ENCODE measurements at regions not wholly inside any gene's neighbourhood (a gene's known extent, or its start where the extent isn't known, plus 50 kb on each side); places are given as distances from the start of the nearest gene placed in this dataset.
A peak's percentile ranks its signal among the peaks of the same experiment; 100 is the strongest.

GRCh38 chr5:124628721-124629596 is 117.5 kb downstream of the ZNF608 start:
- H2BK5ac ChIP-seq (ENCODE audit: insufficient read length, low read length): no peak overlapping the region
- no peaks in the 10 kb centered on the region; the same call in 1 of the 2 replicates for H3K27me3 Mint-ChIP-seq (ENCODE audit: low read depth)
- H4K91ac ChIP-seq (ENCODE audit: insufficient read length, low read depth, low read length): no peak overlapping the region
- H3K79me1 ChIP-seq (ENCODE audit: insufficient read depth, low read depth, low read length, poor library complexity, severe bottlenecking): no peaks in the 10 kb centered on the region
- no peak overlapping the region for H3K56ac ChIP-seq (ENCODE audit: insufficient read length, low read depth, low read length)
- H3K4me2 ChIP-seq (ENCODE audit: insufficient read depth, insufficient read length, low read length): no peak overlapping the region
- H3K9ac ChIP-seq (ENCODE audit: extremely low read depth, insufficient read length, low read length): no peak overlapping the region
- H3K79me2 ChIP-seq (ENCODE audit: insufficient read depth, low read length): no peaks in the 10 kb centered on the region
- H3K23me2 ChIP-seq (ENCODE audit: insufficient read length, low read depth, low read length, poor library complexity, severe bottlenecking): no peaks in the 10 kb centered on the region
- peaks cover 2% of the 10 kb centered on the region; the same call in 1 of the 2 replicates for H3K4me1 ChIP-seq (ENCODE audit: insufficient read depth, low read length)
- no peak overlapping the region for H4K5ac ChIP-seq (ENCODE audit: insufficient read length, low read depth, low read length)
- no peak overlapping the region for H2BK12ac ChIP-seq (ENCODE audit: insufficient read length, low read depth, low read length)
- no peak overlapping the region for H3K18ac ChIP-seq (ENCODE audit: insufficient read length, low read depth, low read length)
- no peaks in the 10 kb centered on the region; a peak in 1 of 5 replicates for H3K9me3 Mint-ChIP-seq
- no peak overlapping the region for H2BK120ac ChIP-seq (ENCODE audit: low read depth, low read length, poor library complexity, severe bottlenecking)
- H2BK15ac ChIP-seq (ENCODE audit: low read depth, low read length): no peak overlapping the region
- TF ChIP-seq CTCF (conservative IDR thresholded peaks at IDR 0.05): no peak
- H3K4me3 Mint-ChIP-seq: no peak overlapping the region
- no peaks in the 10 kb centered on the region for H3K27me3 ChIP-seq (ENCODE audit: insufficient read depth, low read length)
- H3K9me3 ChIP-seq (ENCODE audit: control insufficient read depth, low read depth, low read length): no peaks in the 10 kb centered on the region
- H3K4ac ChIP-seq (ENCODE audit: low read depth, low read length): no peak overlapping the region
- peak; percentile 76 for DNase-seq
- no peak overlapping the region for H2AK5ac ChIP-seq (ENCODE audit: insufficient read length, low read length)
- no peak overlapping the region for H2AFZ ChIP-seq (ENCODE audit: low read length)
- no peak overlapping the region for H3K23ac ChIP-seq (ENCODE audit: insufficient read length, low read depth, low read length)
- H3K27ac ChIP-seq (ENCODE audit: insufficient read length, low read depth, low read length): no peak overlapping the region
- H3K27ac Mint-ChIP-seq: peak overlapping the region in 2 of 3 experiments; percentile 21 to 85; a peak in 2 of 7 replicates
- no peak overlapping the region for H4K8ac ChIP-seq (replicated peaks; ENCODE audit: insufficient read length, low read depth, low read length)
- H2BK20ac ChIP-seq (ENCODE audit: low read depth, low read length, poor library complexity, severe bottlenecking): no peak overlapping the region
- H4K20me1 ChIP-seq (ENCODE audit: control insufficient read depth, insufficient read depth, insufficient read length): no peaks in the 10 kb centered on the region
- H3K36me3 Mint-ChIP-seq (ENCODE audit: insufficient read depth in 1 of 3, low read depth in 3 of 3): peaks cover 13 to 24% (median 21%) of the 10 kb centered on the region in 3 experiments; a peak in 6 of 7 replicates
- no peak overlapping the region for H3T11ph ChIP-seq (ENCODE audit: low read length)
- no CpG with 5 or more reads among the region's 17 CpGs for WGBS (ENCODE audit: extremely low coverage, insufficient read length, low lambda C conversion rate)
- H3K4me1 Mint-ChIP-seq: peaks cover 22 to 26% of the 10 kb centered on the region in 2 experiments
- H3K14ac ChIP-seq (ENCODE audit: insufficient read depth, low read length): no peak overlapping the region; the same call in 1 of the 2 replicates
